Mesodermal cell (in vitro differentiated cells): ENCODE measurements at regions not wholly inside any gene's neighbourhood (a gene's known extent, or its start where the extent isn't known, plus 50 kb on each side); places are given as distances from the start of the nearest gene placed in this dataset.
A peak's percentile ranks its signal among the peaks of the same experiment; 100 is the strongest.

Source experiments
- H3K27ac ChIP-seq: 2 replicates; pipeline ENCODE4 v1.7.0; 2013; ENCODE audit warnings: mild to moderate bottlenecking, low read depth, low read length, moderate library complexity; ENCODE audit not compliant: severe bottlenecking
- H3K36me3 ChIP-seq: 2 replicates; pipeline ENCODE4 v1.7.1; 2013; ENCODE audit warnings: mild to moderate bottlenecking, low read length, moderate library complexity; ENCODE audit not compliant: control insufficient read depth, insufficient read depth
- H3K4me1 ChIP-seq: one replicate; pipeline ENCODE4 v1.7.1; 2013; ENCODE audit warnings: mild to moderate bottlenecking, low read length; ENCODE audit not compliant: insufficient read depth, control insufficient read depth, poor library complexity, severe bottlenecking
- H3K4me3 ChIP-seq: 2 replicates; pipeline ENCODE4 v1.7.0; 2013; ENCODE audit warnings: low read length, control low read depth, mild to moderate bottlenecking; ENCODE audit not compliant: insufficient read depth, poor library complexity, severe bottlenecking; ENCODE audit errors: extremely low read depth
- H3K9me3 ChIP-seq: 2 replicates; pipeline ENCODE4 v1.7.1; 2013; ENCODE audit warnings: mild to moderate bottlenecking, low read length, moderate library complexity; ENCODE audit not compliant: control insufficient read depth
- WGBS, 2 experiments: methylation state at CpG; one replicate each; pipeline ENCODE4 v1.1.5; 2013; ENCODE audit warnings: missing lambda C conversion rate in 2 of 2; ENCODE audit not compliant: insufficient coverage in 2 of 2; 5-methylcytosine and 5-hydroxymethylcytosine counted together

DNA sequence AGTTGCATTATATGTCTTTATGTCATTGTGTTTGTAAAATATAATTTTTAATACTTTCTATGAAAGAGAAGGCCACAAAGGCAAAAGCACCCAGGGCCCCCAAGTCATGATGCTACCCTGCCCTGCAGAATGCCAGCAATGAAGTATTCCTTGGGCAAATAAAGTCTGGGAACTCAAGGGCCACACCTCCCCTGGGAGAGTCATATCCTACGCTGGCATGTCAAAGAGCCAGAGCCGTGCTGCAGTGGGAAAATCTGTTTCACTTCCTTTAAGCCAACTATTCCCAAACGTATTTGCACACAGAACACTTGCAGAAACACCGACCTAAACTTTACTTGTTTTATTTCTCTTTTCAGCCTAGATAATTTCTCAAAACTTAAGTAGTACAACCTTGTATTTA lies 98.4 kb upstream of the KAZN start:
- Histone ChIP-seq H3K36me3 (no peaks in the 10 kb centered on the region), H3K27ac (no peak overlapping the region), H3K4me3 (no peak overlapping the region), H3K4me1 (no peaks in the 10 kb centered on the region), H3K9me3 (no peaks in the 10 kb centered on the region)
- WGBS, 2 experiments: 93% methylated on average over 3 of the region's 4 CpGs; no CpG with 5 or more reads in 1 of the 2 experiments

DNA sequence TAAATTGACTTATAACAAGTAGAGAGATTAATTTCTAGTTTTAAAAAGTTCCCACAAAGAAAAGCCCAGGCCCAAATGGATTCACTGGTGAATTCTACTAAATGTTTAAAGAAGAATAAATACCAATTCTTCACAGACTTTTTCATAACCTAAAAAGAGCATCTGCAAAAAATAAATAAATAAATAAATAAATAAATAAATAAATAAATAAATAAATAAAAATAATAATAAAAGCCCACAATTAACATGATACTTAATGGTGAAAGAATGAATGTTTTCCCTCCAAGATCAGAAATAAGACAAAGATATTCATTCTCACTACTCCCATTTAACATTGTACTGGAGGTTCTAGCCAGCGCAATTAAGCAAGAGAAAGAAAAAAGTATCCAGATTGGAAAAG lies 97.6 kb upstream of the KAZN start:
- Histone ChIP-seq H3K9me3 (no peaks in the 10 kb centered on the region), H3K27ac (no peak overlapping the region), H3K4me3 (no peak overlapping the region), H3K36me3 (no peaks in the 10 kb centered on the region), H3K4me1 (no peaks in the 10 kb centered on the region)
- WGBS, 2 experiments: no CpG with 5 or more reads among the region's 1 CpG

DNA sequence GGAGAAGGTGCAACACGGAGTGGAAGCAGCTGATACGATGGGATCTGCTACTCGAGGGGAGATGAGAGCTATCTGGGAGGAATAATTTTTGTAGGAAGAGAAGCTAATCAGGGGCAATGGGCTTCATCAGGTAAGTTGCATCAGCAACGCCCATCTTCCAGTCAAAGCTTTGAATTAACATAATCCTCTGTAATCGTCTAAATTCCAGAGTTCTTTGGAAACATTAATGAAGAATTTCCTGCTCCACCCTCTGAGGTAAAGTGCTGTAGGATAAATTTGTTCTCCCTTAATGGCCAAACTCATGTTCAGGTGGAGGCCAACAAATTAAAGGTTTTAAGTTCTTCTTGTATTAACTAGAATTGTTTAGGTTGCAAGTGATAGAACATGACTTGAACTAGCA lies 94.0 kb upstream of the KAZN start:
- Histone ChIP-seq H3K36me3 (no peaks in the 10 kb centered on the region), H3K9me3 (no peaks in the 10 kb centered on the region), H3K4me3 (no peak overlapping the region), H3K4me1 (no peaks in the 10 kb centered on the region), H3K27ac (no peak overlapping the region)
- 37 to 83% methylated on average over 2 to 3 of the region's 5 CpGs for WGBS, 2 experiments

DNA sequence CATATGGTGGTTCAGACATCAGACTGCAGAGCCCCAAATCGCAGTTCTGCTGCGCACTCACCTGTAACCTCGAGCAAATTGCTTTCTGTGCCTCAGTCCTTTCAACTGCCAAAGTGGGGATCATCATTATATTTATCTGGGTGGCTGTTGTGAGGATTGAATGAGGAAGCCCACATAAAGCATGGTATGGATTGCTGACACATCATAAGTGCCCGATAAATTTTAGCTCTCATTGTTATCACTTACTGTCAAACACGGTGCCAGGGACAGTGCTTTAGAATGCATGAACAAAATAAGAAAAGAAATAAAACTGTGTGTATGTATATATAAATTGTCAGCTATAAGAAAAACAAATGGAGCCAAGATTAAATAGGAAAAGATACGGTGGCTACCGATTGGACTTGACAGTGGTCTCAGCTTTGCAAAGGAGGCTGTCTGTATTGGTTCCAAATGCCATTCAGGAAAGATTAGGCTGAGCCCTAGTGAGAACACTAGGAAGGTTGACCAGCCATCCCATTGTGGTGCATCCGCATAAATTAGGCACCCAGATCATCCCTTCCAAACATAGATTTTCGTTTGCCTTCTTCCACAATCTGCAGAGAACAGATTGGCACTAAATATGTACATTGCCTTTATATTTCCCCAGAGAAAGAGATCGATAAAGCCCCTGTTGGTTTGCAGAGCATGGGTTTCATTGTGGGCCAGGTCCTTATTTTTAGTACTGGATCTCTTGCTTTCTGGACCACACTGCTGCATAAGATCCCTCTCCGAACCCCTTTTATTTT lies 91.8 kb upstream of the KAZN start:
- no peaks in the 10 kb centered on the region for H3K4me1 ChIP-seq
- WGBS, 2 experiments: 83 to 88% methylated on average over 5 to 9 of the region's 11 CpGs
- H3K36me3 ChIP-seq: no peaks in the 10 kb centered on the region
- peak overlapping the region; percentile 30 for H3K27ac ChIP-seq
- H3K4me3 ChIP-seq: no peak overlapping the region
- no peaks in the 10 kb centered on the region for H3K9me3 ChIP-seq

DNA sequence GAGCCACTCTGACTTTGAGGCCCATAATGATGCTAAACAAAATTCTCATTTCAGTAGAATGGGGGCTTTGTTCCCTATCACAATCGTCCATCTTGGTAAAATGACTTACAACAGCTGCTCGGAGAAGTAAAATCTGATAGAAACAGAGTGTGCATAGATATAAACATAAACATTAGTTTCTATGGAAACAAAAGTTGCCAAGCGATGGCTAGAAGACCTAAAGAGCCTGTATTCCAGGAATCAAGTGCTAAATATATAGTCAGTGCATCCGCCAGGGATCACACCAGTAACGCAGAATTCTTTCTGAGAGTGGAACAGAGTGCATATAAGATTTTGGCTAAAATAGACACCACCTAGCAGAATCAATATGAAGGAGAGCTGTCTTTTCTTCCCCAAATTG lies 91.2 kb upstream of the KAZN start:
- Histone ChIP-seq H3K36me3 (no peaks in the 10 kb centered on the region), H3K9me3 (no peaks in the 10 kb centered on the region), H3K4me3 (no peak overlapping the region), H3K4me1 (no peaks in the 10 kb centered on the region), H3K27ac (peak overlapping the region; percentile 30)
- 90 to 93% methylated on average over 3 of the region's 5 CpGs for WGBS, 2 experiments

DNA sequence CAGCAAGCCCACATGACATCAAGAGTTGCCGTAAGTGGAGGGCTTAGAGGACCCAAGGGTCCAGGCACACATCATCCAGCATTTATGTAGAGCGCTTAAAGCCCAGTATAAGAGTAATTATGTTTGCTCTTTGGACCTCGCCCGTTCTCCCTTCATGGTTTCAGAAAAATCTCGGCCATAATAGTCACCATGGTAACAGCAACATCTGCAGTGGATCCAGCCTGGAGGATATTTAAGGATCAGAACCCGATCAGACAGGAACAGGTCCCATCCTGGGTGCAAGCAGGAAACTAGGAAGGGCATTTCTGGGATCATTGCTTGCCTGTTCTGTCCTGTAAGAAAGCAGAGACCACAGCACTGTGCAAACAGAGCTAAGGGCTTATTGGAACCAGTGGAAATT lies 89.9 kb upstream of the KAZN start:
- no peak overlapping the region for H3K4me3 ChIP-seq
- H3K27ac ChIP-seq: no peak overlapping the region
- H3K36me3 ChIP-seq: no peaks in the 10 kb centered on the region
- 90 to 94% methylated on average over 3 to 4 of the region's 6 CpGs for WGBS, 2 experiments
- no peaks in the 10 kb centered on the region for H3K4me1 ChIP-seq
- no peaks in the 10 kb centered on the region for H3K9me3 ChIP-seq

DNA sequence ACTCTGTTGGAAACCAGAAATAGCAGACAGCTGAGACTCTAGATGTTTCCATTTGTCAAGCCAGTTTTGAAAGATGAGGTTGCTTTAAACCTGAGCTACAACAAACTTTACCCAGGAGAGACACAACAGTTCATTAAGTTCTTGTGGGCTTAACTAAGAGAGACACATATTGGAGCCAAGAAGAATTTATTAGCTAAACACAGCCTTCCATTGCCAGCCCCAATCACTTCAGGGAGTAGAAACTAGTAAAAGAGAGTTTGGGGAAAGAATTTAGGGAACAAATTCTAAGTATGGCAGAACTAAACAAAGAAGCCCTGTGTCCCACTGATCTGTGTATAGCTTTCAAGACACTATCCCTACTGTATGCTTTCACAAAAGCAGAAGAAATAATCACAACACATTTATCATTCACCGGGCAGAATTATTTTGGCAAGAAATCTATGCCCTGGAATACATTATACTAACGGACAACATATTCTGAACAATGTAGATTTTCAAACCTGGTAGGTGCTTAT lies 87.3 kb upstream of the KAZN start:
- Histone ChIP-seq H3K9me3 (no peaks in the 10 kb centered on the region), H3K4me1 (peaks cover 3% of the 10 kb centered on the region), H3K27ac (no peak overlapping the region), H3K36me3 (no peaks in the 10 kb centered on the region), H3K4me3 (no peak overlapping the region)
- WGBS, 2 experiments: 100% methylated on average over 1 of the region's 2 CpGs; no CpG with 5 or more reads in 1 of the 2 experiments

DNA sequence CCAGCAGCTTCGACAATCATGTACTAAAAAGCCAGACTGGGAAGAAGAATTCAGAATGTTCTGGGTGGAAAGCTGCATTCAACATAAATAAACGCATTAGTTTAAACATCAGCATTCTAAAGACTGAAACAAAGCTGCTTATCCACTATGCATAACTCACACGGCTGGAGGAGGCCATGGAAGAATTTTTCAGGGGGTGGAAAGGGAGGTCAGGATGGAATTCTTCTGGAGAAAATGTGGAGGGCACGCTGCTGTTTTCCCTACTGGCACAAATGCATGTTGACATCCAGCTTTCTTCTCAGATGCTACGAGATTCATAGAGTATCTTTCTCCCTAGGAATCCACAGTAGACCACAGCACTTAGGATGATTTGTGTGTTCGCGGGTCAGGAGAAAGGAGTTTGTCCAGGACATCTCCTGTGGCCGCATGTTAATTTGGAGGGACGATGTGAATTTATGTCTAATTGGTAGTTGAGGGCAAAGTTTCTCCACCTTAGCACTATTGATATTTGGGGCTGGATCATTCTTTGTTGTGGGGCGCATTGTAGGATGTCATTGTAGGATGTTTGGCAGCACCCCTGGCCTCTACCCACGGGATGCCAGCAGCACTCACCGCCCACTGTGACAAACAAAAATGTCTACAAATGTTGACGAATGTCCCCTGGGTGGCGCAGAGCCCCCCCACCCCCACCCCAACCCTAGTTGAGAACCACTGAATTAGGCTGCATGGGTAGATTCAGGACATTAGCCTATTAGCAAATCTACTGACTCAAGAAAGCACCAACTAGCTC lies 86.5 kb upstream of the KAZN start:
- no peak overlapping the region for H3K4me3 ChIP-seq
- peaks cover 3% of the 10 kb centered on the region for H3K4me1 ChIP-seq
- no peaks in the 10 kb centered on the region for H3K9me3 ChIP-seq
- 79% methylated on average over 8 to 9 of the region's 14 CpGs for WGBS, 2 experiments
- no peaks in the 10 kb centered on the region for H3K36me3 ChIP-seq
- H3K27ac ChIP-seq: no peak overlapping the region

DNA sequence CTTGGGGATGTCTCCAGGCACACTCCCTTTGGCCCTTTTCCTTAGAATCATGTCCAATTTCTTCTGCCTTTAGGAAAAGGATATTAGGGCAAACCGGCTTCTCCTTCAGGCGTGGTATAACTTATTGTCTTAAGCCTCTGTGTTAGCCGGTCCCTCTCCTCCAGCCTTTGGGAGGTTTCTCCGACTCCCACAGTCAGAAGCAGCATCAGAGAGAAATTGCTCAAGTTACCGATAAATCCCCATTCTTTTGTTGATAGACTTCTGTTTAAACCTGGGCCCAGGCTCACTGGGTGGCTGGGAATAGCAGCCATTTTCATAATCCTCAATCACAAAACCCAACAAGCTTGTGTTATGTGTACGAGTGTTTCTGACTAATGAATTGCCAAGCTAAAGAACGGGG lies 85.4 kb upstream of the KAZN start:
- Histone ChIP-seq H3K4me3 (no peak overlapping the region), H3K9me3 (no peaks in the 10 kb centered on the region), H3K27ac (no peak overlapping the region), H3K36me3 (no peaks in the 10 kb centered on the region), H3K4me1 (peaks cover 3% of the 10 kb centered on the region)
- WGBS, 2 experiments: 83 to 90% methylated on average over 5 to 6 of the region's 7 CpGs

DNA sequence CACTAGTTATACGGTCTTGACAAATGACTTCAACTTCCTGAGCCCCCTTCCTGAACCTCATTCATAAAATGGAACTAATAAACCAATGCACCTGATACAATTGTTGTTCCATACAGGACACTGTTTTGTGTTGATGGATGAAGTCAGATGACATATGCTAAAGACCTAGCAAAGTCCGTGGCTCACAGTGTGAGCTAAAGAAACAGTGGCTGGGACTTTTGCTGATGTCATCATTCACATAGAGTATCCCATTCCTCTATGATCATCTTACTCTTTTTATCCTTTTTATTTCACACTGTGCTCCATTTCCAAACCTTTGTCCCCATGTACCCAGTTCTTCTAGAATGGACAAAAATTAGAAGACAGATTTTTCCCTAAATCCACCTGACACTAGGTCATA lies 83.7 kb upstream of the KAZN start:
- WGBS, 2 experiments: 100% methylated on average over 1 of the region's 2 CpGs; no CpG with 5 or more reads in 1 of the 2 experiments
- no peak overlapping the region for H3K27ac ChIP-seq
- no peaks in the 10 kb centered on the region for H3K36me3 ChIP-seq
- H3K4me3 ChIP-seq: no peak overlapping the region
- peaks cover 3% of the 10 kb centered on the region for H3K4me1 ChIP-seq
- H3K9me3 ChIP-seq: no peaks in the 10 kb centered on the region
